ENCODE measurements at regions not wholly inside any gene's neighbourhood (a gene's known extent, or its start where the extent isn't known, plus 50 kb on each side); places are given as distances from the start of the nearest gene placed in this dataset.

GRCh38 chr12:90337018-90337417 is 618.0 kb downstream of the CCER1 start:
- TF ChIP-seq POLR2A (IDR thresholded peaks at IDR 0.05) (no peak), CTCF (IDR thresholded peaks at IDR 0.05) (no peak), POLR2AphosphoS5 (IDR thresholded peaks at IDR 0.05) (no peak), EP300 (IDR thresholded peaks at IDR 0.05; ENCODE audit: low read depth) (no peak)

All from transverse colon (tissue), 4 donors.